GM19452 (cell line): ENCODE measurements at regions not wholly inside any gene's neighbourhood (a gene's known extent, or its start where the extent isn't known, plus 50 kb on each side); places are given as distances from the start of the nearest gene placed in this dataset.
A peak's percentile ranks its signal among the peaks of the same experiment; 100 is the strongest.
"Not testable (repeated sequence)": the region's sequence is repeated elsewhere in the genome, so short reads cannot be mapped to it uniquely, and the experiment has no call there.

Source experiments
- ATAC-seq: cut with Tn5 transposase; IDR thresholded peaks from one replicate; pipeline ENCODE4 v1.9.1; 2021; ENCODE audit not compliant: unreplicated experiment

DNA sequence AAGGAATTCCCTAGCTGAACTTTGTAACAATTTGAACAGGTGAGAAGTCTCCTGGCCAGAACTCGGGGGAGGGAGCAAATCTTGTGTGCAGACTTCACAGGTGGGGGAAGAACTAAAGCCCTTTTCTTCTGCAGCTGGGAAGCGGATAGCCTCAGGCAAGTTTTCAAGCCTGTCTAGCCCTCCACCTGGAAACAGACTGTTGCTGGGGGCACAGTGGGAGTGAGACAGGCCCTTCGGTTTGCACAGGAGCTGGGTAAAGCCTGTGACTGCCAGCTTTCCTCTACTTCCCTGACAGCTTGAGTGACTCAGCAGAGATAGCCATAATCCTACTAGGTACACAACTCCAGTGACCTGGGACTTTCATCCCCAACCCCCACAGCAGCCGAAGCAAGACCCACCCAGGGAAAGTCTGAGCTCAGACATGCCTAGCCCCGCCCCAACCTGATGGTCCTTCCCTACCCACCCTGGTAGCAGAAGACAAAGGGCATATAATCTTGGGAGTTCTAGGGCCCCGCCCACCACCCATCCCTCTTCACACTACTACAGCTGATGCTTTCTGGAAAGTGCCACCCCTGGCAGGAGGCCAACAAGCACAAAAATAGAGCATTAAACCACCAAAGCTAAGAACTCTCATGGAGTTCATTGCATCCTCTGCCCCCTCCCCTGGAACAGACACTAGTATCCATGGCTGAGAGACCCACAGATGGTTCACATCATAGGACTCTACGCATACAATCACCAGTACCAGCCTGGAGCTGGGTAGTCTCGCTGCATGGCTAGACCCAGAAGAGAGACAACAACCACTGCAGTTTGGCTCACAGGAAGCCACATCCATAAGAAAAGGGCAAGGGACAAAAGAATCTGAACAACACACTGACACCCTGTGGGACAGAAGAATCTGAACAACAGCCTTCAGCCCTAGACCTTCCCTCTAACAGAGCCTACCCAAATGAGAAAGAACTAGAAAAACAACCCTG, 479.0 kb downstream of the RAP2B start:
- no peak for ATAC-seq

DNA sequence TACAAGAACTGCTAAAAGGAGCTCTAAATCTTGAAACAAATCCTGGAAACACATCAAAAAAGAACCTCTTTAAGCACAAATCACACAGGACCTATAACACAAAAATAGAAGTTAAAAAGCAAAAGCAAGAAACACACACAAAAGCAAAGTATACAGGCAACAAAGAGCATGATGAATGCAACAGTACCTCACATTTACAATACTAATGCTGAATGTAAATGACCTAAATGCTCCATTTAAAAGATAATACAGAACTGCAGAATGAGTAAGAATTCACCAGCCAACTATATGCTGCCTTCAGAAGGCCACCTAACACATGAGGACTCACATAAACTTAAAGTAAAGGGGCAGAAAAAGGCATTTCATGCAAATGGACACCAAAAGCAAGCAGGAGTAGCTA, 478.6 kb upstream of the ARHGEF26 start:
- not testable (repeated sequence) for ATAC-seq

DNA sequence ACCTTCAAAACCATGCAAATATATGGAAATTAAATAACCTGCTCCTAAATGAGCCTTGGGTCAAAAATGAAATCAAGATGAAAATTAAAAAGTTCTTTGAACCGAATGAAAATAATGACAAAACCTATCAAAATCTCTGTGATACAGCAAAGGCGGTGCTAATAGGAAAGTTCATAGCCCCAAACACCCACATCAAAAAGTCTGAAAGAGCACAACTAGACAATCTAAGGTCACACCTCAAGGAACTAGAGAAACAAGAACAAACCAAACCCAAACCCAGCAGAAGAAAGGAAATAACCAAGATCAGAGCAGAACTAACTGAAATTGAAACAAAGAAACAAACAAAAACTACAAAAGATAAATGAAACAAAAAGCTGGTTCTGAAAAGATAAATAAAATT, 477.7 kb upstream of the ARHGEF26 start:
- not testable (repeated sequence) for ATAC-seq

DNA sequence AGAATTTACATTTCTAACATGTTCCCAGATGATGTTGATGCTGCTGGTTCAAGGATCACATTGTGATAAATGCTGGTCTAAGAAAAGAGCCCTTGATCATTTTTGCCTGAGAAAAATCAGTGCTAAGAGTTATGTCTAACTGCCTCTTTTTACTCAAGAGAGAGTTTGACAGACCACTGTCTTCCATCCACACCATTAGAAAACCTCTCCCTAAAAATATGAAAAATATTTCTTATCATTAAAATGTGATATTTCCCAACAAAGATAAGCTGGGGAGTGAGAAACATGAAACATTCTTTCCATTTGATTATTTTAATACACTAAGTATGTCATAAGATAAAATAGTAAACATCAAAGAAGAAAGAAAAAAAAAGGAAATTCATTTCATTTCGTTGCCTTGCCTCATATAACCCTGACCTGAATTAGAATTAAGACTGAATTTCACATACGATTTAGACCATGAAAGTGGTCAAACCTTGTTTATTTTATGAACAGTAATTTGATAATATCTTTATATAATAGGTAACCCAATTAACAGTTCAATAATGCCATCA, 471.8 kb upstream of the ARHGEF26 start:
- no peak for ATAC-seq

DNA sequence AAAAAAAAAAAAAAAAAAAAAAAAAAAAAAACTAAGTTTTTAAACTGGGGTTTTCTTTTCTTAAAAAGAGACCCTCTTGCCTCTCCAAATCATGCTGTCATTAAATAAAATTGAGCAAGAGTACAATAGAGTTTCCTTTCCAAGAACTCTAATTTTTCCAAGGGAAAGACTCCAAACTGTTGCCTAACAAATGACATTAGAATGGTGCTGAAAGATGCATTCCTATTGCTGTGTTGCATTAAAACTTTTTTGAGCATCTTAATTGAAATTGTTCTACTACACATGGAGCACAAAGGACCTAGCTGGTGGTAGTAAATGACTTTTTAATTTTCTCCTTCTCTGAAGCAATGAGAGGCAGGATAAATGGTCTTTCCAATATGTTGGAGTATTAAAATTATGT, 469.1 kb upstream of the ARHGEF26 start:
- no peak for ATAC-seq

DNA sequence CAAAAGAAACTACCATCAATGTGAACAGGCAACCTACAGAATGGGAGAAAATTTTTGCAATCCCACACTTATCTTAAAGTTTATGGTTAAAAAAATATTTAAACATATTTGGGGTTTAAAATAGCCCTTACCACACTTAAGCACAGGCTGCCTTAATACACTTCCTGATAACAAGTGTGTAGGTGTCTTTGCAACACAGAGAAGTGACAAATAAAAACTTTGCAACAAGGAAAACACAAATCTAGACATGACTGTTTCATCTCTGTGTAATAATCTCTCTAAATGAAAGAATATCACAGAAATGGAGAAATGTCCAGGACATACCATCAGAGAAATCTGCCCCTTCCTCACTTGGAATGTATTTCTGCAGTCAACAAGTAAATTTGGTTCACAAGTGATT, 464.1 kb upstream of the ARHGEF26 start:
- no peak for ATAC-seq

DNA sequence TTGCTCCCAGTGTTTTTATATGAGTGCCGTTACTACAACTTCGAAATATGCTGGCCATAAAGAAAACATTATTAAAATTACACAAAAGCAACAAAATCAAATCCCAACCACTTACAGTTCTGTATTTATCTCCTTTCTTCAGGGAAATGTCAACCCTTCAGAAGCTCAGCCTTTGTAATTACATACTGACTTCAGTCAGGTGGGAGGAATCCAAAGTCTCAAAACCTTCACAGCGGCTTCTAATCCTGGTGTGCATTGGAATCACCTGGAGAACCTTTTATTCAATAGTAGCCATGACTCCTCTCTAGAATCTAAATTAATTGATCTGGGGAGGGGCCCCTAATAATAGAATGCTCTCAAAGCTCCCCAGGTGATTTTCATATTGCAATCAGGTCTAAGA, 463.7 kb upstream of the ARHGEF26 start:
- no peak for ATAC-seq

DNA sequence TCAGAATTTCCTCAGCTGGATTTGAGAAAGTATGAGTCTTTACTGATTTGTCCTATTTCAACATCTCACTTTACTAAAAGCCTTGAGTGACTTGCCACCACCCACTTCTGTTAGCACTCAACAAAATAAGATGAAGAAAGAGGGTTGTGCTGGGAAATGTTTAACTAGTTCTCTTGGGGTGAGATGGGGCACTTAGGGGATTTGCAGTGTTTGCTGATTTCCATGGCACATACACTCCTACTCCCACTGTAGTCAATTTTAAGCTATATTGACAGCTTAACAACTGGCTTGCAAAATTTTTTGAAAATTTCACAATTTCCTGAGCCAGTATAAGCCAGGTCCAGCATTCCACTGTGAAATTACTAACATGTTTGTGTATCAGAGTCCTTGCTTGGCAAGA, 463.1 kb upstream of the ARHGEF26 start:
- no peak for ATAC-seq

DNA sequence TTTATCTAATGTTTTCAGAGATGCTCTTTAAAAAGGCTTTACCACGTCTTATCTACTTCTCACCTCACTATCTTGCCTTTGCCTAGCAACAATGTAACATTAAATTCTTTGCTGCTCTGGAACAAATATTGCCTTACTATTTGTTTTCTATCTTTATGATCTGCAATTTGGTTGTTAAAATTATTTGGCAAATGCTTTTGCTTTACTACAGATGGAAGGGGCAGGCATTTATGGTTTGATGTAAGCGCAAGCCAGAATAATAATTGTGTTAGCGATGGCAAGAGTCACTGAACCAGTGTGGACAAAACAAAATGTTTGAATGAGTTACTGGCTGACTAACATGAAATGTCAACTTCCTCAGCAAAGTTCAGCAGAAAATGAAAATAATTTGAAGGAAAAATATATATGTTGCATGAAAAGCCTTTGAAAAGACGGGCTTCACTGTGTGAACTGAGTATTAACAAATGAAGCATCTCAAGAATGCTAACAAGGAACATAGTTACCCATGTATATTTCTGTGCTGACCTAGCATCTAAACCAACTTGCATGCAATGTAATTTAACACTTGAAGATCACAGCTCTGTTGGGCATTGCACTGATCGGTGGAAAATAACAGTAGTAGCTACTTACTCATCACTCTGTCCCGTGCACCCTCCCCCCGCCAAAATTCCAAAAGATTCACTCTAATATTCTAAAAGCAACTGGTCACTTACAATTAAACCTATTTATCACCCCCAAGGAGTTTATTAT, 454.0 kb upstream of the ARHGEF26 start:
- ATAC-seq = no peak

DNA sequence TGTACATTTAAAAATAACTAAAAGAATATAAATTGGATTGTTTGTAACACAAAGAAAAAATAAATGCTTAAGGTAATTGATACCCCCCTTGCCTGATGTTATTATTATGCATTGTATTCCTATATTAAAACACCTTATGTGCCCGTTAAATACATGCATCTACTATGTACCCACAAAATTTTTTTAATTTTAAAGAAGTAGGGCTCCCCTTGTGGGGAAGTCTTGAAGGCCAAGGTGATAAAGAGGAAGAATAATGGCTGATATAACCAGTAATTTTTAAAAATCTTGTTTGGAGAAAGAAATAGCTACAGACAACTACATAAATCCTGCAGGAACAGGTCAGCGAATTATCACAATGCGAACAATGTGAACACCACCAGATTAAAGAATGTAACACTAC, 451.7 kb upstream of the ARHGEF26 start:
- ATAC-seq = no peak

DNA sequence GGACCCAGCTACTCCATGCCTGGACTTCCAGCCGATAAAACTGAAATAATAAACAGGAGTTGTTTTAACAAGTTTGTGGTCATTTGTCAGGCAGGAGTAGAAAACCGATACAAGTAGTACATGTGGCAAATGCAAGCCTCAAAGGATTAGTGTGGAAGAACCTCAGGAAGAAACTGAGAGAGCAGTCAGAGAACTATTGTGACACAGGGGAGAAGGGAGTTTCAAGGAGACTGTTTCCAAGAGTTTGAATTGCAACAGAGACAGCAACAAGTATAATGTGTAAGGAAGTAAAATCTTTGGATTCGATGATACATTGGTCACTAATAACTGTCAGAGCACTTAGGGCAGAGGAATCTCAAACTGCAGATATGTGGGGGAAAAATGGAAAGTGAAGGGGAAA, 450.6 kb upstream of the ARHGEF26 start:
- ATAC-seq = no peak

DNA sequence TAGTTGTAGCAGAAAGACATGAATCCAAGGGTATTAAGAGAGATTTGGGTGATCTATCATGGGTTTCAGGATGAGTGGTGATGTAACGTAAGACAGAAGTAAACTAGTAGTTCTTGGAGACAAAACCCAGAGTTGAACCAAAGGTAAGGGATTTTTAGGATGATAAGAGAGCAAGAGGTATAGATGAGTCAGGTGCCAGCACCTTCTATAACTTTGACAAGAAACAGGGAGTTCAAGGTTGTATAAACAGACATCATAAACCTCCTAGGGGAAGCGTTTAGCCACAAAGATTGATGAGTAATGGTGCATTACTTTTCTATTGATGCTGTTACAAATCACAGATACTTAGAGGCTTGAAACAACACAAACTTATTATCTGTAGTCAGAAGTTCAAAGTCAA, 447.3 kb upstream of the ARHGEF26 start:
- no peak for ATAC-seq

DNA sequence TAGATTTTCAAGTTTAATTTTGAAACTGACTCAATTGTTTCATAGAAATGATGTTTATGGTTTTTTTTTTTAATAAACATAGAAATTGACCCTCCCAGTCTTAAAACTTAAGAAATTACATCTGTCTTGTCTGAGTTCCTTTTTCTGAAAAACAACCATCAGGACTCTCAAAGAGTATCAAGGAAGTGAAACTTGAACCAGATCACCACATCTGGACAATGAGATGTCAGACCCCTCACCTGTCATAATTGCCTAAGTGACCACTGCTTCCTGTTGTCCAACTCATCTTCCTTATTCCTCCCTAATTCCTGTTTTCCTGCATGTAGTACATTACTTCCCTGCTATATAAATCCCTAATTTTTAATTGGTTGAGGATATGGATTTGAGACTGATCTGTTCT, 441.5 kb upstream of the ARHGEF26 start:
- peak; percentile 51 for ATAC-seq

DNA sequence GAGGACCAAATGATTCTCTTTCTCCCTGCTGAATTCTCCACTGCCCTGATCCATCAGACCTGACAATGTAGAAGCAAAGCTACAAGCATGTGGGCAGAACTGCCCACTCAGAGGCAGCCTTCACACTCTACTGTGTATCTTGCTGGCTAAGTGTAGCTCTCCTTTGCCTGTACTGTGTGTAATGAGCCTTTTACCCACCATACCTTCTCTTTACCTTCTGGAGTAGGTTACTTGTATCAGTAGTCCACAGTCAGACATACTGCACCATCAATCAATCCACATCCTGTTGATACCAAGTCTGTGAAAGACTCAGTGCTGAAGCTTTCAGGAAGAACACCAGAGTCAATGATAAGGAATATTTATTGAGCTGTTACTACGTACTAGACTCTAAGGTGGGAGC, 440.7 kb upstream of the ARHGEF26 start:
- no peak for ATAC-seq

DNA sequence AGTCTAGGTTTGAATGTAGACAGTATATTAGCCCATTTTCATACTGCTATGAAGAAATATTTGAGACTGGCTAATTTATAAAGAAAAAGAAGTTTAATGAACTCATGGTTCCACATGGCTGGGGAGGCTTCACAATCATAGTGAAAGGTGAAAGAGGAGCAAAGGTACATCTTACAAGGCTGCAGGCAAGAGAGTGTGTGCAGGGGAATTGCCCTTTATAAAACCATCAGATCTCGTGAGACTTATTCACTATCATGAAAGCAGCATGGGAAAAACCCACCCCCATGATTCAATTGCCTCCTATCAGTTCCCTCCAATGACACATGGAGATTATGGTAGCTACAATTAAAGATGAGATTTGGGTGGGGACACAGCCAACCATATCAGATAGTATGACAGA, 440.1 kb upstream of the ARHGEF26 start:
- no peak for ATAC-seq

DNA sequence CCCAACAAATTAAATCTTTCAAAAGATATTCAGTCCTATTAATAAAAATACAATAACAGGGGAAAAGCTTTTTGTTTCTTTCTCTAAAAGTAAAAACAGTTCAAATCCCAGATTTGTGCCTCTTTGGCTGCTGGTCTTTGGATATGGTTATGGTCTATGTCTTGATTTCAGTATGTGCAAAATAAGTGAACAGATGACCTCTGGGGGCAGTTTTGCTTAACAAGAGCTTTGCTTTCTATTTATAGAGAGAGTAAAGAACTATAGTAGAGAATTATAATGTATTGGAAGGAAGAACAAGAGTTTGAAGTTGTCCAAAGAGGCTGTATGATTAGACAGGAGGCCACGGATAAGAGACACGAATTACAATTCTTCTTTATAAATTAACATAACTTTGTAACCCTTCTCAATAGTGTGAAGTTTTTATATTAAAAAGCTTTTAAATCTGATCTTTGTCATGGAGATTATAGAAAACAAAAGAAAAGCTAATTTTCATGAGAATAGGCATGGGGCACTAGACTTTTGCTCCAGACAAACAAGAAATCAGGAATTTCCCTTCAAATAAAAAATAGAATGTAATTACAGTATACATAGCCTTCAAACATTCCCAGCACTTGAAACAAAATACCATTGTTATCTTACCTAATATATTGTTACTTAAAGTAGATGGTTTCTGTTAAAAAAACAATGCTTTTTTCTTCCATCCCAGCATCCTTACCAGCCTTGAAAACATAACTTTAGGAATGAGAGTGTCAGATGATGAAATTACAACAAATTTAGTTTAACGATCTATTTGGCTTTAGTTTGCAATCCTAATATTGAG, 432.7 kb upstream of the ARHGEF26 start:
- ATAC-seq = no peak

DNA sequence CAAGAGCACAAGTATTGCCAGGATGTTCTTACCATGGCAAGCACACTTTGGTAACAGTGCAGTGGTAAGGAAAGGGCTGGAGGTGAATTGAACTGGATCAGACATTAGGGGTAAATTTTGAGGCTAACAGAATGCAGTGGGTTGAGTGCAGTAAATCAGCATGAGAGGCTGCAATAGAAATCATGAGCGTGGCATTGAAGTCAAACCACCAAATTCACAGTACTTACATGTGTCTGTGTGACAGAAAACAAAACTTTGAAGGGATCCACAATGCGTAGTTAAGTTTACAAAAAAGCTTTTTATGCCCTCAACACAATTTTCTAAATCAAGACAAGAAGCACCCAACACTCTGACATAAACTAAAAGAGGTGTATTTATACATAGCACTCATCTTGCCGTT, 428.0 kb upstream of the ARHGEF26 start:
- ATAC-seq = no peak

DNA sequence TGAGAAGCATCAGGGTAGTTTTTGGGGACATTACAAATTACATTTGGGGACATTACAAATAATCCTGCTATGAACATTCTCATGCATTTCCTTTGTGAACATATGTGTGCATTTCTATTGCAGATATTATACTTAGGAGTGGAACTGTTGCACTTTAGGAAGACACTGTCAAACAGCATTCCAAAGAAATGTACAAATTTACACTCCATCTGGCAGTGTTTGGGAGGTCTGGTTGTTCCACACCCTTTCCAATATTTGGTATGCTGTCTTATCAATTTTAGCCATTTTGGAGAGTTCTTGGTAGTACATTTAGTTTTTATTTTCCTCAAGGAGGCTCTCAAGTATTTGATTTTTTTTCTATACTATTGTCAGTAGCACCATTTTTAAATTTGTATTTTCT, 419.1 kb upstream of the ARHGEF26 start:
- ATAC-seq = no peak

DNA sequence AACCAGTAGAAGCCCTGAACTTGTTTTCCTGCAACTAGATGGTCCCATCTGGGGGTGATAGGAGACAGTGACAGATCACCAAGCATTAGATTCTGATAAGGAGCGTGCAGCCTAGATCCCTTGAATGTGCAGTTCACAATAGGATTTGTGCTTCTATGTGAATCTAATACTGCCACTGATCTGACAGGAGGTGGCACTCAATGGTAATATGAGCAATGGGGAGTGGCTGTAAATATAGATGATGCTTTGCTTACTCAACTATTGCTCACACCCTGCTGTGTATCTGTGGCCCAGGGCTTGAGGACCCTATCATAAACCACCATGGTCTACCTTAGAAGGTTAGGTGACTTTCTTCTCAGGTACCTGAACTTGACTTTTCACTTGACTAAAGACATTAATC, 417.1 kb upstream of the ARHGEF26 start:
- ATAC-seq = no peak

DNA sequence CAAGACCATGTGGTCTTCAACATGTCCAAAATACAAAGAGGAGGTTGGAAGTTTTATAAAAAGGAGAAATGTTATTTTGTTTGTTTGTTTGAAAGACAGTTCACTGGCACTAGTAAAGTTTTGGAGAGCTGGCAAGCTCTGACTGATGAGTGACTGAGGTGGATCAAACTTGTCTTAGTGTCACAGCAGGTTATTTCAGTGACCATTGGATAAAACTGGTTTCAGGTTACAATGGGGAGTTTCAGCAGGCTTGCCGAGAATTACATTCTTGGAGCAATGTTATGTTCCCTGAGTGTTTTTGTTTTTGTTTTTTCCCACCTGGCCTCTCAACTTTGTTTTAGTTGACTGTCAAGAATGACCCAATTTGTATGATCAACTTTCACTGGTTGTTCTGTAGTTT, 414.5 kb upstream of the ARHGEF26 start:
- no peak for ATAC-seq

DNA sequence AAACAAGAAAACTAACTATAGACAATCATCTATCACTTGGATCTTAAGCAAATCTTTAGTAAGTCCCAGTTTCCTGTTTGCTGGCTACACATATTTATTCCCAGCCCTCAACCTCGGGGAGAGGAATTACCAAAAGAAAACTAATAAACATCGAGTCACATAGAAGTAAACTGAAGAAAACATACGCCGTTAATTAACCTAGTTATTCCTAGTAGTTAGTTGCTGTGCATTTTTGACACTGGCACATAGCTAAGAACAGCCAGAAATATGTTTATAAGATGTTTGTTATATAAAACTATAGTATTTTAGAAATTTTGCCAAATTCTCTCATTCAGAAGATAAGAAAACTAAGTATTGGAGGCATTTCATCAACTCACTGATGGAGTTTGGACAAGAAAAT, 407.2 kb upstream of the ARHGEF26 start:
- ATAC-seq = no peak
